HEK293 (cell line): ENCODE measurements at regions not wholly inside any gene's neighbourhood (a gene's known extent, or its start where the extent isn't known, plus 50 kb on each side); places are given as distances from the start of the nearest gene placed in this dataset.

Experiments
- CTCF ChIA-PET: fragments of 350-600 bp; formaldehyde crosslinking; extraction: SDS; loops from one replicate; lab custom pipeline; 2021; ENCODE audit warnings: antibody characterized with exemption; lab: Yijun Ruan, JAX
- POLR2A ChIA-PET: fragments of 300-600 bp; formaldehyde crosslinking; extraction: SDS; loops from one replicate; lab custom pipeline; 2020; ENCODE audit warnings: antibody characterized with exemption, inconsistent platforms; lab: Yijun Ruan, JAX
- H3K27ac ChIP-seq: fragments of 200-500 bp; sonication (Bioruptor generic); 2 replicates; pipeline ENCODE4 v1.5.1; 2014; ENCODE audit warnings: low read depth, low read length, control low read depth, inconsistent platforms; ENCODE audit errors: extremely low read depth
- H3K36me3 ChIP-seq, 2 experiments: fragments of 200-500 bp in 1 of 2; sonication (Bioruptor generic) in 1 of 2; 1 replicate in 1 of 2; 2 replicates in 1 of 2; pipeline ENCODE4 v1.5.1; 2014 to 2017; ENCODE audit warnings: inconsistent platforms in 2 of 2, low read length in 2 of 2; ENCODE audit not compliant: control insufficient read depth in 2 of 2, insufficient read depth in 1 of 2
- H3K4me1 ChIP-seq: fragments of 200-500 bp; sonication (Bioruptor generic); 2 replicates; pipeline ENCODE4 v1.5.1; 2014; ENCODE audit warnings: mild to moderate bottlenecking, low read length, inconsistent platforms; ENCODE audit not compliant: control insufficient read depth, insufficient read depth
- H3K4me3 ChIP-seq: 2 replicates; pipeline ENCODE4 v1.5.1; 2011; ENCODE audit warnings: low read depth, mild to moderate bottlenecking, control low read depth, low read length, moderate library complexity
- H3K9me3 ChIP-seq: fragments of 200-500 bp; sonication (Bioruptor generic); 2 replicates; pipeline ENCODE4 v1.5.1; 2014; ENCODE audit warnings: low read depth, low read length, inconsistent platforms; ENCODE audit not compliant: control insufficient read depth, insufficient read depth
- FEZF1 ChIP-seq: fragments of 450-650 bp; formaldehyde crosslinking; IDR thresholded peaks from 2 replicates; pipeline ENCODE4 v1.5.1; 2016; ENCODE audit warnings: missing biosample characterization, missing genetic modification characterization
- KLF10 ChIP-seq: fragments of 450-650 bp; IDR thresholded peaks from 2 replicates; pipeline ENCODE4 v1.5.1; 2018; ENCODE audit warnings: missing biosample characterization, mild to moderate bottlenecking, missing genetic modification characterization
- KLF17 ChIP-seq: fragments of 450-650 bp; formaldehyde crosslinking; IDR thresholded peaks from 2 replicates; pipeline ENCODE4 v1.5.1; 2016; ENCODE audit warnings: missing biosample characterization, missing genetic modification characterization
- KLF7 ChIP-seq: fragments of 450-650 bp; formaldehyde crosslinking; IDR thresholded peaks from 2 replicates; pipeline ENCODE4 v1.5.1; 2016; ENCODE audit warnings: missing biosample characterization, missing genetic modification characterization, borderline replicate concordance
- MYNN ChIP-seq: fragments of 450-650 bp; formaldehyde crosslinking; IDR thresholded peaks from 2 replicates; pipeline ENCODE4 v1.5.1; 2016; ENCODE audit warnings: missing biosample characterization, missing genetic modification characterization, borderline replicate concordance
- REST ChIP-seq: fragments of 450-650 bp; formaldehyde crosslinking; IDR thresholded peaks from 2 replicates; pipeline ENCODE4 v1.5.1; 2016; ENCODE audit warnings: missing biosample characterization, missing genetic modification characterization
- ZBTB21 ChIP-seq: fragments of 450-650 bp; formaldehyde crosslinking; IDR thresholded peaks from 2 replicates; pipeline ENCODE4 v1.5.1; 2017; ENCODE audit warnings: missing biosample characterization, missing genetic modification characterization
- ZBTB49 ChIP-seq: fragments of 450-650 bp; formaldehyde crosslinking; IDR thresholded peaks from 2 replicates; pipeline ENCODE4 v1.5.1; 2016; ENCODE audit warnings: missing biosample characterization, missing genetic modification characterization, low read depth
- ZNF133 ChIP-seq: fragments of 450-650 bp; formaldehyde crosslinking; IDR thresholded peaks from 2 replicates; pipeline ENCODE4 v1.5.1; 2016; ENCODE audit warnings: missing biosample characterization, missing genetic modification characterization
- ZNF146 ChIP-seq: fragments of 450-650 bp; formaldehyde crosslinking; IDR thresholded peaks from 2 replicates; pipeline ENCODE4 v1.5.1; 2016; ENCODE audit warnings: missing biosample characterization, missing genetic modification characterization
- ZNF214 ChIP-seq: fragments of 450-650 bp; formaldehyde crosslinking; IDR thresholded peaks from 2 replicates; pipeline ENCODE4 v1.5.1; 2017; ENCODE audit warnings: missing biosample characterization, mild to moderate bottlenecking, missing genetic modification characterization, borderline replicate concordance
- ZNF324 ChIP-seq: fragments of 450-650 bp; formaldehyde crosslinking; IDR thresholded peaks from 2 replicates; pipeline ENCODE4 v1.5.1; 2016; ENCODE audit warnings: missing biosample characterization, missing genetic modification characterization
- ZNF473 ChIP-seq: fragments of 450-650 bp; formaldehyde crosslinking; IDR thresholded peaks from 2 replicates; pipeline ENCODE4 v1.5.1; 2017; ENCODE audit warnings: missing biosample characterization, missing genetic modification characterization
- ZNF629 ChIP-seq: fragments of 450-650 bp; formaldehyde crosslinking; IDR thresholded peaks from 2 replicates; pipeline ENCODE4 v1.5.1; 2017; ENCODE audit warnings: missing biosample characterization, missing genetic modification characterization
- ZNF785 ChIP-seq: fragments of 450-650 bp; formaldehyde crosslinking; IDR thresholded peaks from 2 replicates; pipeline ENCODE4 v1.5.1; 2016; ENCODE audit warnings: missing biosample characterization, missing genetic modification characterization
- ZNF837 ChIP-seq: fragments of 450-650 bp; formaldehyde crosslinking; IDR thresholded peaks from 2 replicates; pipeline ENCODE4 v1.5.1; 2016; ENCODE audit warnings: missing biosample characterization, missing genetic modification characterization
- ZSCAN23 ChIP-seq: fragments of 450-650 bp; formaldehyde crosslinking; IDR thresholded peaks from 2 replicates; pipeline ENCODE4 v1.5.1; 2016; ENCODE audit warnings: missing biosample characterization, missing genetic modification characterization

- TF ChIP-seq REST (tag by site-specific recombination): no peak
Observed at GRCh38 chr1:29383746-29384371, 147.5 kb downstream of the PTPRU start (continued).

GRCh38 chr1:29382851-29383745 is 146.8 kb downstream of the PTPRU start:
- TF ChIP-seq ZNF629 (tag by site-specific recombination) (no peak), ZNF214 (tag by site-specific recombination) (no peak)
- no peaks in the 10 kb centered on the region for H3K36me3 ChIP-seq
- no peaks in the 10 kb centered on the region for H3K4me1 ChIP-seq
- ChIA-PET CTCF (no interaction called here), POLR2A (no interaction called here)
- no peak overlapping the region for H3K27ac ChIP-seq
- no peaks in the 10 kb centered on the region for H3K9me3 ChIP-seq
- H3K4me3 ChIP-seq: no peak overlapping the region

GRCh38 chr1:29381426-29381825 is 145.1 kb downstream of the PTPRU start:
- ChIA-PET POLR2A (no interaction called here), CTCF (interaction anchor here (0.7 to 1.2 kb wide), 2 partner anchors 111 to 999 kb away, joined by 3 to 5 read pairs; no protein-coding TSS in a partner anchor)
- Histone ChIP-seq H3K9me3 (no peaks in the 10 kb centered on the region), H3K4me3 (no peak overlapping the region), H3K36me3 (no peaks in the 10 kb centered on the region), H3K27ac (no peak overlapping the region), H3K4me1 (no peaks in the 10 kb centered on the region)
- TF ChIP-seq ZNF324 (tag by site-specific recombination): no peak
- TF ChIP-seq ZBTB49 (tag by site-specific recombination): no peak
- no peak for TF ChIP-seq ZSCAN23 (tag by site-specific recombination)

- Histone ChIP-seq H3K9me3 (no peaks in the 10 kb centered on the region), H3K4me1 (no peaks in the 10 kb centered on the region), H3K36me3 (no peaks in the 10 kb centered on the region), H3K4me3 (no peak overlapping the region), H3K27ac (no peak overlapping the region)
- ChIA-PET CTCF (interaction anchor here (1.0 to 1.2 kb wide), 2 partner anchors 1000 to 1323 kb away, joined by 3 to 5 read pairs; no protein-coding TSS in a partner anchor), POLR2A (interaction anchor here (0.7 kb wide), 1 partner anchor 34 kb away, joined by 3 read pairs; no protein-coding TSS in a partner anchor)
- TF ChIP-seq KLF17 (tag by site-specific recombination) (no peak), ZNF837 (tag by site-specific recombination) (no peak), REST (tag by site-specific recombination) (no peak), ZNF785 (tag by site-specific recombination) (no peak), KLF7 (tag by site-specific recombination) (no peak), ZNF146 (no peak), ZNF133 (tag by site-specific recombination) (no peak), ZBTB21 (tag by site-specific recombination) (no peak), MYNN (tag by site-specific recombination) (no peak), FEZF1 (tag by site-specific recombination) (no peak), ZNF473 (tag by site-specific recombination) (no peak), KLF10 (tag by site-specific recombination) (no peak)
Observed at GRCh38 chr1:29380532-29380931, 144.2 kb downstream of the PTPRU start.
